Astrocyte (in vitro differentiated cells and primary cell): ENCODE measurements at regions not wholly inside any gene's neighbourhood (a gene's known extent, or its start where the extent isn't known, plus 50 kb on each side); places are given as distances from the start of the nearest gene placed in this dataset.
A peak's percentile ranks its signal among the peaks of the same experiment; 100 is the strongest.

ENCODE experiments used
- DNase-seq: peaks from one replicate; pipeline ENCODE4 v3.0.0-alpha.2; 2010; ENCODE audit warnings: low read depth
- FAIRE-seq: peaks from 2 replicates; lab custom pipeline; 2011; peaks lifted over from hg19 to GRCh38; lab: Jason Lieb, UNC
- H2AFZ ChIP-seq: 2 replicates; pipeline ENCODE4 v1.6.0; 2012; ENCODE audit warnings: low read depth, low read length, inconsistent platforms
- H3K27ac ChIP-seq: 2 replicates; pipeline ENCODE4 v1.5.1; 2011; ENCODE audit warnings: low read depth, low read length, inconsistent platforms
- H3K27me3 ChIP-seq: 2 replicates; pipeline ENCODE4 v1.6.0; 2011; ENCODE audit warnings: low read length, inconsistent platforms; ENCODE audit not compliant: insufficient read depth
- H3K36me3 ChIP-seq: 2 replicates; pipeline ENCODE4 v1.5.1; 2011; ENCODE audit warnings: low read length, inconsistent platforms; ENCODE audit not compliant: insufficient read depth
- H3K4me1 ChIP-seq: 2 replicates; pipeline ENCODE4 v1.5.1; 2011; ENCODE audit warnings: low read length, inconsistent platforms; ENCODE audit not compliant: insufficient read depth
- H3K4me2 ChIP-seq: 2 replicates; pipeline ENCODE4 v1.6.0; 2012; ENCODE audit warnings: low read length, inconsistent platforms
- H3K4me3 ChIP-seq: 2 replicates; pipeline ENCODE4 v1.5.1; 2011; ENCODE audit warnings: low read depth, mild to moderate bottlenecking, low read length, inconsistent platforms; ENCODE audit not compliant: insufficient read depth
- H3K79me2 ChIP-seq: 2 replicates; pipeline ENCODE4 v1.6.0; 2012; ENCODE audit warnings: mild to moderate bottlenecking, low read length, inconsistent platforms; ENCODE audit not compliant: insufficient read depth
- H3K9ac ChIP-seq: 2 replicates; pipeline ENCODE4 v1.6.0; 2012; ENCODE audit warnings: mild to moderate bottlenecking, low read length, inconsistent platforms
- H3K9me3 ChIP-seq: 2 replicates; pipeline ENCODE4 v1.5.1; 2012; ENCODE audit warnings: low read depth, mild to moderate bottlenecking, low read length, inconsistent platforms; ENCODE audit not compliant: insufficient read depth
- H4K20me1 ChIP-seq: 2 replicates; pipeline ENCODE4 v1.6.0; 2012; ENCODE audit warnings: low read length, inconsistent platforms; ENCODE audit not compliant: insufficient read depth
- H3K27ac Mint-ChIP-seq: one replicate; pipeline ENCODE4 v1.8.0; 2021; ENCODE audit warnings: mild to moderate bottlenecking, mixed read lengths; ENCODE audit not compliant: unreplicated experiment
- H3K27me3 Mint-ChIP-seq: one replicate; pipeline ENCODE4 v1.8.0; 2021; ENCODE audit warnings: low read depth, mixed read lengths; ENCODE audit not compliant: unreplicated experiment
- H3K36me3 Mint-ChIP-seq: one replicate; pipeline ENCODE4 v1.8.0; 2021; ENCODE audit warnings: low read depth, mixed read lengths; ENCODE audit not compliant: unreplicated experiment
- H3K4me1 Mint-ChIP-seq: one replicate; pipeline ENCODE4 v1.8.0; 2021; ENCODE audit warnings: low read depth, mixed read lengths; ENCODE audit not compliant: unreplicated experiment
- H3K4me3 Mint-ChIP-seq: one replicate; pipeline ENCODE4 v1.8.0; 2021; ENCODE audit warnings: mild to moderate bottlenecking, moderate library complexity, mixed read lengths; ENCODE audit not compliant: unreplicated experiment
- H3K9me3 Mint-ChIP-seq: one replicate; pipeline ENCODE4 v1.8.0; 2021; ENCODE audit warnings: mild to moderate bottlenecking, mixed read lengths; ENCODE audit not compliant: unreplicated experiment
- CTCF ChIP-seq: IDR thresholded peaks from 2 replicates; pipeline ENCODE4 v1.5.1; 2011; ENCODE audit warnings: low read depth, mild to moderate bottlenecking, inconsistent platforms, low read length, moderate library complexity; ENCODE audit not compliant: insufficient read depth
- EZH2 ChIP-seq: IDR thresholded peaks from 2 replicates; pipeline ENCODE4 v1.6.1; 2012; ENCODE audit warnings: mild to moderate bottlenecking, low read length, inconsistent platforms; ENCODE audit not compliant: insufficient read depth

GRCh38 chr17:72338847-72339790 is 218.3 kb downstream of the SOX9 start:
- Histone ChIP-seq H4K20me1 (no peaks in the 10 kb centered on the region), H3K4me3 (no peak overlapping the region), H3K79me2 (no peaks in the 10 kb centered on the region), H3K36me3 (no peaks in the 10 kb centered on the region), H2AFZ (no peak overlapping the region), H3K27me3 (no peaks in the 10 kb centered on the region), H3K9me3 (no peaks in the 10 kb centered on the region), H3K4me1 (peaks cover 62% of the 10 kb centered on the region), H3K27ac (peak overlapping the region; percentile 96), H3K4me2 (peak overlapping the region; percentile 74), H3K9ac (peak overlapping the region; percentile 72)
- peak; percentile 84 for FAIRE-seq
- no peak overlapping the region for H3K4me3 Mint-ChIP-seq
- no peak for TF ChIP-seq CTCF
- no peak for TF ChIP-seq EZH2
- H3K4me1 Mint-ChIP-seq = peaks cover 53% of the 10 kb centered on the region
- no peaks in the 10 kb centered on the region for H3K9me3 Mint-ChIP-seq
- peak overlapping the region; percentile 84 for H3K27ac Mint-ChIP-seq
- H3K36me3 Mint-ChIP-seq = no peaks in the 10 kb centered on the region
- H3K27me3 Mint-ChIP-seq = no peaks in the 10 kb centered on the region
- peak; percentile 99 for DNase-seq

GRCh38 chr17:72340836-72341235 is 220.0 kb downstream of the SOX9 start:
- peaks cover 58% of the 10 kb centered on the region for H3K4me1 ChIP-seq
- H4K20me1 ChIP-seq = no peaks in the 10 kb centered on the region
- DNase-seq (no peak), FAIRE-seq (no peak)
- no peaks in the 10 kb centered on the region for H3K9me3 ChIP-seq
- no peak overlapping the region for H3K27ac ChIP-seq
- Mint-ChIP-seq H3K27me3 (no peaks in the 10 kb centered on the region), H3K27ac (peak overlapping the region; percentile 31), H3K9me3 (peaks cover 2% of the 10 kb centered on the region), H3K4me1 (peaks cover 50% of the 10 kb centered on the region), H3K36me3 (peaks cover 5% of the 10 kb centered on the region), H3K4me3 (no peak overlapping the region)
- no peak overlapping the region for H2AFZ ChIP-seq
- TF ChIP-seq CTCF (no peak), EZH2 (no peak)
- no peaks in the 10 kb centered on the region for H3K36me3 ChIP-seq
- H3K4me3 ChIP-seq = no peak overlapping the region
- no peak overlapping the region for H3K9ac ChIP-seq
- H3K27me3 ChIP-seq = no peaks in the 10 kb centered on the region
- no peaks in the 10 kb centered on the region for H3K79me2 ChIP-seq
- no peak overlapping the region for H3K4me2 ChIP-seq

- peak overlapping the region; percentile 78 for H3K4me2 ChIP-seq
- H3K27ac ChIP-seq = peak overlapping the region; percentile 63
- Mint-ChIP-seq H3K4me3 (no peak overlapping the region), H3K4me1 (peaks cover 50% of the 10 kb centered on the region), H3K36me3 (peaks cover 5% of the 10 kb centered on the region), H3K27ac (peak overlapping the region; percentile 38), H3K9me3 (peaks cover 2% of the 10 kb centered on the region), H3K27me3 (no peaks in the 10 kb centered on the region)
- peak overlapping the region; percentile 26 for H2AFZ ChIP-seq
- no peak overlapping the region for H3K4me3 ChIP-seq
- H3K9me3 ChIP-seq = no peaks in the 10 kb centered on the region
- H3K9ac ChIP-seq = peak overlapping the region; percentile 74
- DNase-seq (no peak), FAIRE-seq (no peak)
- TF ChIP-seq CTCF = no peak
- peaks cover 58% of the 10 kb centered on the region for H3K4me1 ChIP-seq
- no peaks in the 10 kb centered on the region for H4K20me1 ChIP-seq
- H3K36me3 ChIP-seq = no peaks in the 10 kb centered on the region
- H3K27me3 ChIP-seq = no peaks in the 10 kb centered on the region
- H3K79me2 ChIP-seq = no peaks in the 10 kb centered on the region
Observed at GRCh38 chr17:72342061-72342460, 221.2 kb downstream of the SOX9 start.
